Fibroblast of skin of right quadriceps (primary cell): ENCODE measurements at regions not wholly inside any gene's neighbourhood (a gene's known extent, or its start where the extent isn't known, plus 50 kb on each side); places are given as distances from the start of the nearest gene placed in this dataset.

Source experiments
- DNase-seq: peaks from one replicate; pipeline ENCODE4 v3.0.0-alpha.2; 2013

DNA sequence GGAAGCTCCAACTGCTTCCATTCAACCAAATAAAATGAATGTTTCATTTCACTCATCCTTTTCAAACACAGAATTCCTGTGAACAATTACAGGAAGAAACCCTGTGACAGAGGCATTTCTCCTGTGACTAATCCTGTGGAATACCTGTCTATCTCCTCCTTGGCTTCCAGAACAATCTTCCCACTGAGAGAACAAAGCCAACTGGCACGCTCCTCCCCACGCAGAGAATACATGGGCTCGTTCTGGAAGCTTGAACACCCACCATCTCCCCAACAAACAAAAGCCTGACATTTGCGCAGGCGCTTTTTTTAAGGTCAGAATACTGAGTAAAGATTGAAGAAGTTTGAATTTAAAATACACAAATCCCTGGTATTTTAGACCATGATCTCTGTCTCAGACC, 104.7 kb upstream of the SLC66A3 start:
- DNase-seq: no peak

DNA sequence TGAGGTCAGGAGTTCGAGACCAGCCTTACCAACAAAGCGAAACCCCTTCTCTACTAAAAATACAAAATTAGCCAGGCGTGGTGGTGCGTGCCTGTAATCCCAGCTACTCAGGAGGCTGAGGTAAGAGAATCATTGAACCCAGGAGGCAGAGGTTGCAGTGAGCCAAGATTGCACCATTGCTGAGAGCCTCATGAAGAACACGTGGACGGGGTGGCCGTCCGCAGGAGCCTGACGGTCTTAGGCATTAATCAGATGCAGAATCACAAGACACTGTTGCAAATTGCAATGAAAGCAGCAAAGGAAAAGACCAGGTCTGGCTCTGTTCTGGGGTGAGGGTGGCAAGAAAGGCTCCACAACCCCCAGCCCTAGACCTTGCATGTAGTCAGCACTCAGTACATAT, 104.0 kb upstream of the SLC66A3 start:
- DNase-seq: no peak

DNA sequence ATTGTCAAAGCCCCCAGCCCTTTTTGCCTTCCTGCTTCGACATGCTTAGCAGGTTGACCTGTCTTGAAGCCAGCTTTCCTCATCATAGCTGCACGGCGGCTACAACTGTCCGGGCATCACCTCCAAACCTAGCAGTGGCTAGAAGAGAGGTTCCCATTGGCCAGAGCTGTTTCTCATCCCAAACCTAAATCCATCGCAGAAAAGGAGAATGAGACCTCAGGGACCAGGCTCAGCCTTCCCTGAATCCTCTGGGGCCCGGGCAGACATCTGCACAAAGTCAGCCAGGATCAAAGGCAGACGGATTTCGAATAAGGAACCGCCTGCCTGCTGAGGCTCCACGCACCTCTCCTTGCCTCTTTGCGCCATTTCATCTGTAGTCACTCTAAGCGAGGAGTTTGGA, 101.7 kb upstream of the SLC66A3 start:
- no peak for DNase-seq

DNA sequence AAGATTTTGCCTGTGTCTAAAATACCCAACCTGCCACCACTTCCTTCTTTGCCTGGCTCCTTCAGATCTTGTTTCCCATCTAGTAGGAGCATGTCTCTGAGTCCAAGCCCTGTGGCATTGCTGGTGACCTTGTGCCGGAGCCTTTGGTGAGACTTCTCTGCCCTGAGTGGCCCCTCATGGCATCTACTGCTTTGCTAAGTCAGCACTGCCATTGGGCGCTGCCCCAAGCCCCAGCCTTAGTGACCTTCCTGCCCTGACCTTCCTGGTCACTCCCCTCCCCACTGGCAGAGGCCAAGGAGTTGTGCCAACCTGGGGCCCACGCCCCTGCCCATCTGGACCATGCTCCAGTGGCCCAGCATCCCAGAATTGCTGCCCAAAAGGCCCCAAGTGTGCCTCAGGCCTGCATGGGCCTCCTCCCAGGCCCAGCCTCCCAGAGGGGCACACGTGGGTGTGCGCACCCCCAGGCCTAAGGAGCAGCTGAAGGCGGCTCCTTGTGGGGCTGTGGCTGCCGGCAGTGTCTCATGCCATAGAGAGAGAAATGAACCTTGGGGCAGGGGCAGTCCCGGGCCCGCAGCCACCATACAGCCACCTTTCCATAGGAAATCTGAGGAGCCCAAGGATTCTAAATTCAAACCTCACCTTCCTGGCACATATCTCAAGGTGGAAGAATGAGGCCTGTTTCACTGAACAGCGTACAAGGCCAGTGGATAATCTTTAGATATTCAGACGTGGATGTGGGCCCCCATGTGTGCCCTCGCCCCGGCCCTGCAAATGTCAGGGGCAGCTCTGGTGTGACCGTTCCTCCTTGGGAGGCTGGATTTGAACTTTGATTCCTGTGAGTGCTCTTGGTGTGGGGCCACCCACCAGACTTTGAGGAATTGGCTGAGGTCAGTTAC, 100.2 kb upstream of the SLC66A3 start:
- no peak for DNase-seq

DNA sequence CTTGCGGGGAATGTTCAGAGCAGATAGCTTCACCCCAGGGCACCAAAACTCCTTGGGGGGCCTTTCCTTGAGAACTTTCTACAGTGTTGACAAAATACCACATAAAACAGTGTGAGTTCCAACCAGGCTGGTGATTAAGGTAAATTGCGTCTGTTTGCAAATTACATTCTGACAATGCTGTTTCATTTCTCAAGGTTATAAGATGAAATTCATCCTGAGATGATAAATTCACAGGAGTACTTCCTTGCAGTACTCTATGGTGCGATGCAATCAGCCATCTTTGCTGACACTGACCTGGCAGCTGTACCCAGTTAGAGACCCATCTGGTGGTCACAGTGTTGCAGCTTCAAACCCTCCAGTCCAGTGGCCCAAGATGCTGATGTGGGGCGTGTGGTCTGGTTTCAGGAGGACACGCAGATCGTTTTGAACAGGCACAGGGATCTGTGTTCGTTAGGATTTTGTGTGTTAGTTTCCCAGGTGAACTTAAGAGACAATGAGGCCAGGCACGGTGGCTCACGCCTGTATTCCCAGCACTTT, 99.5 kb upstream of the SLC66A3 start:
- DNase-seq: no peak

DNA sequence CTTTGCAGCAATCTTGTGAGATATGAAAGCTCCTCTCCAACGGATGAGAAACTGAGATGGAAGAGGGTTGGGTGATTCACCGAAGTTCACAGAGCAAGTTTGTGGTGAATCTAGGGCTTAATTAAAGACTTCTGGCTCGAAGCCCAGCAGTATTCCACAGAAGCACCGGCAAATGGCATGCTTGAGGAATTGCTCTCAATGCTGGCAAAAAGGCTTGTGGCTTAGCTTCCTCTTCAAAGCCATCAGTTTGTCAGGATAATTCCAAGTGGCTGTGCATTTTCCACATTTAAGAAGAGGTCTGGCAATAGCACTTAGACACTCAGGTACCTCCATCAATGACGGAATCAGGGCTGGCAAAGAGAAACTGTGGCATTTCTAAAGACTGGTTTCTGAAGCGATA, 98.7 kb upstream of the SLC66A3 start:
- peak; percentile 97 for DNase-seq

DNA sequence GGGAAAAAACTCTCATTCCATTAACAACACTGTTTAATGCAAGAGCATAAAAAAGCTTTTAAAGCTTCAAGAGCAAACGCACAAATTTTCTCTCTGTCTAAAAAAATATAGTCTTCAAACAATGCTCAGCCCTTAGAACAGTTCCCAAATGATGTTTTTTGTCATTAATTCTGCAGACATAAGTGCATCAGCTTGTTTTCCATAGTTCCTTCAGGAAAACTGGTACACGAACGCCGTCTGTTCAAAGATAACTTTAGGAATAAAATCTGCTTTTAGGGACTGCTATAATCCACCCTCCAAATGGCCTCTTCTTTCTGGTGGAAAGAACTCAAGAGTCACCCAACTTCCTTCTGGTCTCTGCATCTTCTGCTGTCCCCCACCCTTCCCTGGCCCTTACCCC, 98.2 kb upstream of the SLC66A3 start:
- DNase-seq: no peak

DNA sequence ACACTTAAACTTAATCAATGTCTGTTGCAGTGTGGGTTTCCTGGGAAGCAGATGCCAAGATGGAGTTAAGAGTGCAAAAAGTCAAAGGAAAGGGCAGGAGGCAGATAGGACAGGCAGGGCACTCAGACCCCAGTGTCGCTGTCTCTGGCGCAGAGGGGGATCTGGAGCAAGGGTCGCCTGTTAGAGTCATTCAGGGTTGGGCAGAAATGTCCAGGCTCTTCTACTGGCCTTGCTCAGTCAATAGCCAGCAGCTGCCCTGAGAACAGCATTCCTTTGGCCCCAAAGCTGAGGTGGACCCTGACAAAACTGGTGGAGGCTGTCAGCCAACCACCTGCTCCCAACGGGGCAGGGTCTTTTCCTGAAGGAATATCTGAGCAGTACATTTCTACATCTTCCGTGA, 97.1 kb upstream of the SLC66A3 start:
- no peak for DNase-seq

DNA sequence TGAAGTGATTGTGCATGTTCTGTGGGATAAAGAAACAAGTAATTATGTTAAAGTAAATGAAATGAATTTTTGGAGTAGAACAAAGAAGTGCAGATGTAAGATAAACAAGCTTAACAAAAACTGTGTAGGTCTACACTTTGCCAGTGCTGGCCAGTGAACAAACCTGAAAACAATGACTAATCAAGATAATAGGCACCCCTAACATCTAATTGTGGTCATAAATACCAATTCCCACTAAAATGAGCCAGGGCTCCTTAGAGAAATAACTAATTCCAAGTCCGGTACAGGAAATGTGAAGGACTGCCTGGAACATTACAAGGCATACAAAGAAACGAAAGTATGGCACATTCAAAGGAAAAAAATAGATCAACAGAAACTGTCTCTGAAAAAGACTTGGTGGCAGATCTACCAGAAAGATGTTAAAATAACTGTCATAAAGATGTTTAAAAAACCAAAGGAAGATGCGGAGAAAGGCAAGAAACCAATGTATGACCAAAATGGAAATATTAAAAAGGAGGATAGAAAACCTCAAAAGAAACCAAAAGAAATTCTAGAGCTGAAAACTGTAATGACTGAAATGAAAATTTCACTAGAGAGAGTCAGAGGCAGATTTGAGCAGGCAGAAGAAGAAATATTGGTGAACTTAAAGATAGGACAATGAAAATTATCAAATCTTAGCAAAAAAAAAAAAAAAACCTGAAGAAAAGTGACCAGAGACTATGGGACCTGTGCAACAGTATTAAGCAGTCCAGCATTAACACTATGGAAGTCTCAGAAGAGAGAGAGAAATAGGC, 94.7 kb upstream of the SLC66A3 start:
- no peak for DNase-seq

DNA sequence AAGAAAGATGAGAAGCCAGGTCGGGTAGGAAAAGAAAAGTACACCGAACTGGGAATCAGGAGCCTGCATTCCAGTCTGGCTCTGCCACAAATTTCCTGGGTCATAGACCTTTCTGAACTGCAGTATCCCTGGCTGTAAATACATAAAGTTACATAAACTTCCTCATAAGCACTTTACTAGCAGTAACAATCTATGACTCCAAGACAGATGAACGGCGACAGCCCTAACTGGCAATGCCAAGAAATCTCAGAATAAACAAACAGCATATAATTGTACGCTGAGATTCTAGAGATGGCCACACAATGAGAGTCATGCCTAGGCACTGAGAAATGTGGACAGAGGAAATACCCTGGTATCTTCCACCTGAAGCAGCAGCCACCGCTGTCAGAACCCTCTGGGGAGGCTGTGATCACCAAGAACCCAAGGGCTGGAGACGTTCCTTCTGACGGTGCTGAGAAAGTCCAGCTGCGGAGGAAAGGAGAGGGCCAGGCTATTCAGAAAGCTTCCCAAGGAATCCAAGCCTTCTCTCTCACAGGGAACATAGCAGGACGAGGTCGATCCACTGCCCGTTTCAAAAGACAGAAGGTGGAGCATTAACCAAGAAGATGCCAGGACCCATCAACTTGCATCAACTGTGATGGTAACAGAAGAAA, 89.3 kb upstream of the SLC66A3 start:
- no peak for DNase-seq

DNA sequence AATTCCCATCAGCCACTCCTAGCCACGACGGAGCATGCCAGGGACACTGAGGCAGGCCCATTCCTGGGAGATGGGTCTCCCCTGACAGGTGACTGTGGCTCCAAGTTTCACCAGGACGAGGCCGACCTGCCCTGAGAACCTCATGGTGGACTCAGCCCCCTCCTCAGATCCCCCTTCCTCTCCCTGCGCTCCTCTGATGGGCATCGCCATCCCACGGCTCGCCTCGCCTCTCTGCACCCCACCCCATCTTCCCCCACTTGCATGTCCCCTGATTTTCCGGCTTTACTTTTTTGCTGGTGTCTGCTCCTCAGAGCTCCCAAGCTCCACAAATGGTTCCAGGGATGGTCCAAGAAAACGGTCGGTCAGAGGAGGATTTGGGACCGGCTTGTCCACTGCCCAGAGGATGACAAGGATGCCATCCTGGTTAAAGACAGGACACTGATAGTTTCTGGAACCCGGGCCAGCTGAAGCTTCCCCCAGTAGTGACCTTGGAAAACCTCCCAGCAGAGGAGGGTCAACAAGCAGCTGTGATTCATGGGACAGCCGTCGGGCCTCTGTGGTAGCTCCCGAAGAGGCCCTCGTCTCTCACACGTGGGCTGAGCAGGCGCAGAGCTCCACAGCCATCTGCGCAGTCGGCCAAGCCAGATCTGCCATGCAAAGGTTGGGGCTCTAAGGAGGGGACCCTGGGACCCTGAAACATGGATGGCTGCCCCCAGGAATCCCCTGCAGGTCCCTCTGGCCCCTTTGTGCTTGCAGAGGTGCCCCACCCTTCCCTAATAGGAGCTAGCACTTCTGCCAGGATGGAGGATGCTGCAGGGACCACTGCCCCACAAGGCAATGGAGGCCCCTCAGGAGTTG, 87.8 kb upstream of the SLC66A3 start:
- no peak for DNase-seq

DNA sequence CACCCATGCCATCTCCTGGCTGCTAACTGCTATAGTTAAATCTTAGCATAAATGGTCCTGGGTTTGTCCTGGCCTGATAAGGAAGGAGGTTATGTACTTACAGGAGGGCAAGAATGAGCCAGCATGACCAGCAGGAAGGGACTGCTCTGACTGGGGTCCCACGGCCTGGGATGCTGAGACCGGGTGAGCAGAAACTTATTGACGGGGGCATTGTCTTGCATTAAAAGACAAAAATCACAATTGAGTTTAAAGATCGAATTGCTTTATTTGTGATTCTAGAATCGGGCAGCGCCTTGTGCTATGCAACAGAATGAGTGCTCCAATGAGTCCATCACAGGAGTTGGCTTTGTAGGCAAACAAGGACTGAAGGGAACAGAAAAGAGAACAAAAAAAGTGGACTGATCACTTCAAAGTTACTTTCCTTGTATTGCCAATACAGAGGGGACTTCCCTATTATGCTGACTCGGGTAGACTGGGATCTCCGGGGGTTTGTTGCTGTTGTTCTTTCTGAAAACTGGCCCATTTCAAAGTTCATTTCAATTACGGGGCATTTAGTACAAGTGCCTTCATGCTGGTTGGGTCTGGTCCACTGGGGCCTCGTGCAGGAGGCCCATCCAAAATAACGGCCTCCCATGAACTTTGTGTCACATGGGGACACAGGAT, 87.1 kb upstream of the SLC66A3 start:
- DNase-seq: no peak

DNA sequence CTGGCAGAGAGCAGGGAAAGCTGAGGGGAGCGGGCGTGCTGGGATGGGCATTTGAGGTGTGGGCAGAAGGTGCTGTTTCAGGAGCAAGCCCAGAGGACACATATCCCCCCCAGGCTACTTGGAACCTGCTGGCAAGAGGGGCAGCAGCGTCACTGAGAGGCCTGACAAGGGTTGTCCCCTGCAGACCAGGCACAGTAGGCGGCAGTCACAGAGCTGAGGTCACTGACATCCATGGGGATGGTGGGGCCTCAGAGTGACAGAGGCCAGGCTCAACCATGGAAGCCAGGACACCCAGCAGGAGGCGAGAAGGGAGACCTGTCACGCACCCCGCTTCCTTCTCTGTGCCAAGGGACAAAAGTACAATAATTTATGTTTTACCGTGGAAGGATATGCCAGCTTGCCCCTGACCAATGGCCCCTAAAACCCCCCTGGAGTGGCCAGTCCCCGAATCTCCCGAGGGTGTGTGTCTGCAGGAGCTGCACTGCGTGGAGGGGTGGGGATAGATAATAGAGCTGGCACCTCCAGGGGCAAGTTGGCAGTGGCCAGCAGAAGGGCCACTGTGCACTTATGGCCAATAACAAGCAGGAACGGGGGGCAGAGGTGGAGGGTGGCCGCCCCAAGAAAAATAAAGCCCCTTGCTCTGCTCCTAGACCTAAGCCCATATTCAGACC, 86.3 kb upstream of the SLC66A3 start:
- no peak for DNase-seq

DNA sequence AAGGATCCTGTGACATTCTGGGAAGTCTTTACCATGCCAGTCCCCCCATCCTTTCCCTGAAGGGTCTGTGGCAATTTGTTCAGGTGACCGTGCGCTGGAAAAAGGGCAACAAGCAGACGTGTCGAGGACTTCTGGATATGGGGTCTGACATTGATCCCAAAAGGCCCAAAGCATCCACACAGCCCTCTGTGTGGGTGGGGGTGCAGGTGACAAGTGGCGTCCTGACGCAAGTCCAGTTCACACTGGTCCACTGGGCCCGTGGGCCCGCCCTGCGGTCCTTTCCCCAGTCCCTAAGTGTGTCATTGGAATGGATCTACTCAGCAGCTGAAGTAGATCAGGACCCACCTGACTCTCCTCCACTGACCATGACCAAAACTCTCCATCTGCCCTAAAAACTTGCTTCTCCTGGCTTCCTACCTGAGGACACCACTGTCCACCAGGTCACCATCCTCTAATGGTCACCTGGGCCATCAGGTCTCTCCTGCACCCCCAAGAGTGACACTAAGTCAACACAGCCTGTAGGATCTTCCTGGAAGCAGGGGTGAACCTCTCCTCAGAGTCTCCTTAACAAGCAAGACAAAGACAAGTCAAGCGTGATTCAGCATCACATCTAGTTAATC, 85.6 kb upstream of the SLC66A3 start:
- DNase-seq: no peak

DNA sequence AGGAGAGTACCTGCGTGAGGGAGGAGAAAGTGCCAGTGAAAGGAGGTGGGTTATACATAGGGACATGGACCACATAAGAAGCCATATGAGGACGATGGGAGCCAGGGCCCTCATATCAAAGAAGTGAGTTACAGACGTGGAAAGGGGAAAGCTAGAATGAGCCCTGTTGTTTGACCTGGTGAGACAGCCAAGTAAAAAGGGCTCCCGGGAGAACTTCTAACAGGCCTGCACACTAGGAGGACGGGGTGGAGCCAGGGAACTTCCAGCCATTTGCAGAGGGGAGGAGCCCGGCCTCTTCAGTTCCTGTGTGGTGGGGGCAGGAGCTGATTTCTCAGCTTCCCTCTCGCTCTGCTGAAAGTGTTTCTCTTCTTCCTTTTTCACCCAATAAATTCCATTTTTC, 84.1 kb upstream of the SLC66A3 start:
- DNase-seq: peak; percentile 9

DNA sequence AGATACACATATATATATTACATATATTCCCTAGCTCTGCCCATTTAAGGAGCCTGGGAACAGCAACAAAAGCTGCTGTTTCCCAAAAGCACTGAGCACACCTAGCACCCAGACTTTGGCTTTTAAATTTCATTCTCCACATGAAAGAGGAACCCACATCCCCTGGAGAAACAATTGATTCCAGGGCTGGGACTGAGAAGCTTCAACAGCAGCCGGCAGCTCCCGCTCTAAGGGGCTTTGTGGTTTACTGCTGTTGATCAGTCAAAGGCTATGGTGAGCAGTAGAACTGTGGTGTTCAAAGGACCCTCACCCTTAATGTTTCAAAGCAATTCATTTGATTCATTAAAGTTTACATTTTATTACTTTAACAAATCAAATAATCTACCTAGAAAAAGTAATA, 83.3 kb upstream of the SLC66A3 start:
- DNase-seq: no peak

DNA sequence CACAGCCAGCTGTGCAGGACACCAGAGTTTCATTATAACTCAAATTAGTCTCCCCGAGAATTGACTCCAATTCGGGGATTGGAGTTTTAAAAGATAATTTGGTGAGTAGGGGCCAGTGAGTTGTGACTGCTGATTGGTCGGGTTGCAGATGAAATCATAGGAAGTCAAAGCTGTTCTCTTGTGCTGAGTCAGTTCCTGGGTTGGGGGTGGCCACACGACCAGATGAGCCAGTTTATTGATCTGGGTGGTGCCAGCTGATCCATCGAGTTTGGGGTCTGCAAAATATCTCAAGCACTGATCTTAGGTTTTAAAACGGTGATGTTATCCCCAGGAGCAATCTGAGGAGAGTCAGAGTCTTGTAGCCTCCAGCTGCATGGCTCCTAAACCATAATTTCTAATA, 82.7 kb upstream of the SLC66A3 start:
- no peak for DNase-seq

DNA sequence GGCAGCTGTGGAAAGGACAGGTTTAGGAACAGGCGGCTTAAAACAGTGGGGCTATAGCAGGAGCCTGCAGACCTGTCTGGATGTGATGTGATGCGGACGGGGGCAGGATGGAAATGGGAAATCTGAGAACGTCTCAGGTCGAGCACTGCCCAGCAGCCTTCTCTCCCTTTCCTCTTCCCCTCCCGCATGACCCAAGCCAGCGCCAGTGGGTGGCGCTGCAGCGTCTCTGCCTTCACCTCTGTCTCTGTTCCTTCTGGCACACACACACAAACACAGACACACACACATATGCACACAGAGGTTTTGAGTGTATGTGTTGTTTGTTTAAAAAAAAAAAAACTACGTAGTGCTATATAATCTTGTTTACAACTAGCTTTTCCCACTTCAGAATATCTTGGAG, 82.0 kb upstream of the SLC66A3 start:
- DNase-seq: peak; percentile 48

DNA sequence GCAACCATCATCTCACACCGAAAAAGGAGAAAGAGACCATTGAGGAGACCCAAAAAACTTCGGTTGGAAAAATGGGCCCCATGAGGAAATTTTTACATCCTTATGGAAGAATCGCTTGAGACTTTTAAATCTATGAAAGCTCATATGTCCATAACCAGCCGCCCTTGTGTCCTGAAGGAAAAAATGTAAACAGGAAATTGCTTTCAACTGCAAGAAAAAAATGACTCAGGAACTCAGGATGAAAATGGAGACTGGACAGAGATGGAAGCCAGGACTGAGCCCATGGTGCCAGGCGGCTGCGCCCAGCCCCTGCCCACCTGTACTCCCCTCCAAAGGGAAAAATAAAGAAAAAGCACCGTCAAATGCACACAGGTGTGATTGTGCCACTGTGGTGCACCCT, 81.5 kb upstream of the SLC66A3 start:
- peak; percentile 64 for DNase-seq

DNA sequence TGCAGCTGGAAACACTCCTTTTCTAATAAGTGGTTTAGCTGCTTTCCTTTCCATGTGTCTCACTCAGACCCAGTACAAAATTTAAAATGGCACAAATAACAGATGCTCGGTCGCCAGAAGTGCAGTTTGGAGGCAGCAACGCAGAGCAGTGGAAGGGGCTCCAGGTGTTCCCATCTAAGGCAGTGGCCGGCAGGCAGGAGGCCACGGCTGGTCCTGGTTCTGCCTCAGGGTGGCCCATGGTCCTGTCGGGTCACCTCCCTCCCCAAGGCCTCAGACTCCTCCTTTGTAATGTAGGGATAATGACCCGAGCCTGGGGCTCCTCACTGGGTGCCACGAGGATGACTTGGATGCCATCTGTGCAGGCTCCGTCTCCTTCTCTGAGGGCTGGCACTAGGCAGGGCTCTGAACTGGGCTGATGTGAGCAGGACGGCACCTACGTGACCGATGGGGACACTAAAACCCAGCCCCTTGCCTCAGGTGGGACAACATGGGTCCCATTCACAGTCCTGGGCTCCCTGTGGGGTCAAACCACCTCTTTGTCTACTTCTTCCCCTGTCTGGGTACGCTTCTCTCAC, 80.9 kb upstream of the SLC66A3 start:
- no peak for DNase-seq

DNA sequence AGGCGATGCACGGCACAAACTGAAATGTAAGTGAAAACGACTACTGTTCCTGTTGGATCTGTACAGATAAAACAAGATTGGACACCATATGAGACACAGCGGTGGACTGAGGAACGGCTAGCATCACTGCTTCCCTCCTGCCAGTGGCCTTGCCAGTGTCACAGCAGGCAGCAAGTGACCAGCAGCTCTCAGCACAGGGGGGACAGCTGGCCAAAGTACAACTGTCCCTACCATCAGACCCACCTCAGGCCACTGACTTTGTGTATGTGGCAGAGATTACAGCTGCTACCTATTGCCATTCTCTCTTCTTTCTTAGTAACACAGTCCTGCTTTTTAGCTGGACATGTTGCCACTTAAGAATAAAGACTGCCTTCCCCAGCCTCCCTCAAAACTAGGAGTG, 80.0 kb upstream of the SLC66A3 start:
- no peak for DNase-seq
